ENCODE measurements at regions not wholly inside any gene's neighbourhood (a gene's known extent, or its start where the extent isn't known, plus 50 kb on each side); places are given as distances from the start of the nearest gene placed in this dataset.
"Not testable (repeated sequence)": the region's sequence is repeated elsewhere in the genome, so short reads cannot be mapped to it uniquely, and the experiment has no call there.

DNA sequence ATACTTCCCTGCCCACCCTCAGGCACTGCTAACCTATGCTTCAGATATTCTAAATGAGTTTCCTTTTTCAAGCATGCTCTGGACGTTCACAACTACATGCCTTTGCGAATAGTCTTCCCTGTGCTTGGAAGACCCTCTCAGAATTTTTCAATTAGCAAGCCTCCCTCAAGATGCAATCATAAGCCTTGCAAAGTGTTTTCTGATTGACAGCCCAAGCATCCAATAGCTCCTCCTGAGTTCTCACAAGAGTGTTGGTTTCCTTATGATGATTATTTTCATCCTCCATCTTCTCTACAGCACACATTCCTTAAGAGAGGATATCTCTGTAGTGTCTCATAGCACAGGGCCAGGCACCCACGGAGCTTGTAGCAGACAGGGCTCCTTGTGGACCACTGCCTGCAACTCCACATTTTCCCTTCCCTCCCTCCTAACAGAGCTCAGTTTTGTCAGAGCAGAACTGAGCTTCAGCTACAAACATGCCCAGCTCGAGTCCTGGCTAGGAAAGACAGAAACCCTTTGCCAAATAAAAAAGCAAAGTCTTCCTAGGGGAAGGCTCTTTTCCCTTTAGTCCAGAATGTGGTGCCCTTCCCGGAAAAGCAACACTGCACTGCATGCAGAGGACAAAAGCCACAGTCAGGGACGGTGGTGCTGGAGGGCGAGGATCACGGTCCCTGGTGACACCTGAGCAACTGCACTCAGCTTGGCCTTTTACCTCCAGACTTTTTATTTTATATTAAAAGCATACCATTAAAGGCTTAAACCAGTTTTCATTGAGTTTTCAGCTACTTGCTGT, 819.8 kb upstream of the ID2 start:
- in situ Hi-C loops (cut with MboI; ENCODE audit: low sequenced_read_pairs): no loop called here

DNA sequence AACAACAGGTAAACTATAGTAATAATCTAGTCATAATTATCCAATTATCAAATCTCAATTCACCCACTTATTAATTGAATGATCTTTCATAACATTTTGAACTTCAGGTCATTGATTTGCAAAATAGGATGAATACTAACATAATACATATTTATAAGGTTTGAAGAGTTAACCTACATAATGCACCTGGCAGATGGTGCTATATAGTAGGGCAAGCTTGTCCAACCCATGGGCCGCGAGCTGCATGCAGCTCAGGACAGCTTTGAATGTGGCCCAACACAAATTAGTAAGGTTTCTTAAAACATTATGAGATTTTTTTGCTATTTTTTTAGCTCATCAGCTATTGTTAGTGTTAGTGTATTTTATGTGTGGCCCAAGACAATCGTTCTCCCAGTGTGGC, 815.8 kb upstream of the ID2 start:
- in situ Hi-C loops (cut with MboI; ENCODE audit: low sequenced_read_pairs): no loop called here

DNA sequence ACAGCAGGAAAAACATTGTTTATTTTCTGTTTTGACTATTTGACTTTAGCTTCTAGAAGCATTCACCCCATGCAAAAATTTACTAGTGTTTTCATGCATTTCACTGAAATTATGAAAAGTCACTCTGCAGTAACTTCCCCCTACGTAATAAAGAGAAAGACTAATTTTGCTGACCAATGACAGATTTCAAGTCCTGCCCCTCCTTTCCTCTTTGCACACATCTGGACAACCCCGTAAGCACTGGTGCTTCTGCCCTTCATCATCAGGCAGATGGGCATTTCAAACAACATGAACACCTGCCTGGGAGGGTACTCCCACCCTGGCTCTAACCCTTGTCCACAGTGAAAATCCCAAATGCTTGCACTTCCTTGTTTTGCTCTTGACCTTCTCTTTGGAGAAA, 815.0 kb upstream of the ID2 start:
- in situ Hi-C loops (cut with MboI; ENCODE audit: low sequenced_read_pairs): no loop called here

DNA sequence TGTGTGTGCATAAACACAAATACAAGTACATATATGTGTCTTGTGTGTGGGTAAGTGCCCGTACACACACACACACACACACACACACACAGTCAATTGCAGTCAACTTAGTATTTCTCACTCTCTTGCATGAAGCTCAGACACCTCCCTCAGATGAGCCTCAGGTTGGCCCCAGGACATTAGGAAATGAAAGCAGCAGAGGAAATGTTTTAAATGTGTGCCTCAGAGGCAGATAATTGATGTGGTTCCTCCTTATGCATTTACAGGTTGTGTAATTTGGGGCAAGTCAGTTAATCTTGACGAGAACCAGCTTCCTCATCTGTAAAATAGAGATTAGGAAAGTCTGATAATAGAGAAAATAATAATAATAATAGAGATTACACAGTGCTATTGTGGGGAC, 814.0 kb upstream of the ID2 start:
- in situ Hi-C loops (cut with MboI; ENCODE audit: low sequenced_read_pairs): no loop called here

DNA sequence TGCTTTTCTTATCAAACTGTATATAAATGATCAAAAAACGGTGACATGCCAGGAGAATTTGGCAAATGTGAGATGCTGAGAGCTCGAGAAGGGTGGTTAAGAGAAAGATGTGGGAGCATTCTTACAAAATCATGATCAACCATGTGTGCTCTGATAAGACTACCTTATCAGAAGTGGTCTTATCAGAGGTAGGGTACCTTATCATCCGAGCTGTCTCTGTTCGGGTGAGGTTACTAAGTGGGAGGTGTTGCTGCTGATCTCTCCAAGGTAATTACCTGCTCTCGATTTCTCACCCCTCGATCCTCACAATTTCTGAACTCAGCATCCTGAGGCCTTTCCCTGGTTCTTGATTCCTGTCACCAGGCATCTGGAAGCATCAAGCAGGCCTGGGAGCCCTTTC, 813.0 kb upstream of the ID2 start:
- in situ Hi-C loops (cut with MboI; ENCODE audit: low sequenced_read_pairs): no loop called here

DNA sequence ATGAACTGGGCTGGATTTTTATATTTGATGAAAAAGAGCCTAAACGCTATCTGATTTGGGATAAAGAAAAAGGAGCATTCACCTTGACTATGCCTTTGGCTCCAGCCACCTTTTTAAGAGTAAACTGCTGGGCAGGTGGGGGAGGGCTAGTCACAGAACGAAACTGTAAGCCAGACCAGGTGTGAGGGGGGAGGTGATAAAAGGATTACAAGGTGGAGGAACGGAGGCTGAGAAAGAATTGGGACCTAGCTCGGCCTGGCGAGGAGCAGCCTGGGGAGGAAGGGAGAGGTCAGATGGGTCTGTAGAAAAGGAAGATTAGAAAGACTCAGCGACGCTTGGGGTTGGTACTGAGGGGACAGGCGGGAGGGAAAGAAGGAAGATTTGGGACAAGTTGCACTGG, 805.4 kb upstream of the ID2 start:
- in situ Hi-C loops (cut with MboI; ENCODE audit: low sequenced_read_pairs): not testable (repeated sequence)

DNA sequence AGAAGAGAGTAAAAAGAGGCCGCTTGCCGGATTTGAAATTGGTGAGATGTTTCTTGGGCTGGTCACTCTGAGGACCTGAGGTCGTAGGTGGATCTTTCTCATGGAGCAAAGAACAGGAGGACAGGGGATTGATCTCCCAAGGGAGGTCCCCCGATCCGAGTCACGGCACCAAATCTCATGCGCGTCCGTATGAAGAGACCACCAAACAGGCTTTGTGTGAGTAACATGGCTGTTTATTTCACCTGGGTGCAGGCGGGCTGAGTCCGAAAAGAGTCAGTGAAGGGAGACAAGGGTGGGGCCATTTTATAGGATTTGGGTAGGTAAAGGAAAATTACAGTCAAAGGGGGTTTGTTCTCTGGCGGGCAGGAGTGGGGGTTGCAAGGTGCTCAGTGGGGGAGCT, 803.6 kb upstream of the ID2 start:
- in situ Hi-C loops (cut with MboI; ENCODE audit: low sequenced_read_pairs): not testable (repeated sequence)

DNA sequence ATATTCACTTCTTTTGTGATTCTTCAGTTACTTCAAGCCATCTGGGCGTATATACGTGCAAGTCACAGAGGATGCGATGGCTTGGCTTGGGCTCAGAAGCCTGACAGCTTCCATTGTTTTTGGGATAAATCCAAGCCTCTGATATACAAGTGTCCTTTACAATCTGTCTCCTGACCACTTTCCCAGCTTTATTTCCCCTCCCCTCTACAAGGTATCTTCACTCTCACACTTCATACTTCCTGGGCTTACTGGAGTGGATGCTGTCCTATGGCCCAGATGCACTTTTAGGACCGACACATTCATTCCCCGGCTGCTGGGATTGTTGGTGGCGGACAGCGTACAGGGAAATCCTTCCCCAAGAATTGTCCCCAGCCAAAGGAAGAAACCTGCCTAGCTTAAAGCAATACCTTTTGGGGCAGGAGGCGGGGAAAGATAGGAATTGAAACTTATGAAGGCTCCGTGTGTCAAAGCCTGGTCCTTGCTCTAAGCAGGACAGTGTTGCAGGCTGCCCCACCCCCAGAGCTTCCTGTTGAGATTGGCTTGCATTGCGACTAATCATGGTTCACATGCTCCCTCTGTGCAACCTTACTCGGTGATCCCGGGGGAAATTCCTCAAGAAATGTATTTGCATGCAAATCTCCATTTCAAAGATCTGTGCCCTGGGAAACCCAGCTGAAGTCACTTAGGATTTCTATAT, 802.9 kb upstream of the ID2 start:
- in situ Hi-C loops (cut with MboI; ENCODE audit: low sequenced_read_pairs): no loop called here

DNA sequence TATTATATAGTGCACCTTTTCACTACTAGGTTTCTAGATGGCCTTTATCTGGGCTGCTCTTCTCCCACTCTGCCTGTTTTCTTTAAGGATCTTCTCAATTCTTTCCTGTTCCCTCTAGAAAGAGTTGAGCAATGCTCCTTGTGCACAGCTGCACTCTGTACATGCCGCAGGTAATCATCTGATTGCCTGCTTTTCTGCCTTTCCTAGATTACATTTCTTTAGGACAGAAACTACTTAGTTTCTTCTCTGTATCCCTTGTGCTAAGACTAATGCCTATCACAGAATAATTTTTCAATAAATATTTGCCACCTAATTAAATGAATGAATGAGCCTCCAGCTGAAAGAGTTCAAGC, 802.4 kb upstream of the ID2 start:
- in situ Hi-C loops (cut with MboI; ENCODE audit: low sequenced_read_pairs): no loop called here

DNA sequence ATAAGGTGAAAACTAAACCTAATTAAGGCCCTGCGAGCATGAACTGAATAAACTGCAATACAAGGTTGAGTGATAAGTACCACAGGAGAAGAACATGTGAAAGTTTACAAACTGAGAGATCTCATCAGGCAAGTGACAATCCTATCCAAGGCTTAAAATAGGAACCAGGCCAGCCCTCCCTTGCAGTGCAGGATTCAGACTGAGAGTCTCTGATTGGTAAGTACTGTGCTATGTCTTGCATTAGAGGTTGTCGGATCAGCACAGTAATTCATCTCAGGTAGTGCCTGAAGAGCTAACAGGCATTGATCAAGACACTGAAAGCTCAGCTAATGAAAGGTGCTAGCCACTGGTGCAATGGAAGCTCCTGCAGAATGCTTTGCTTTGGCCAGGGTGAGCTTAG, 801.7 kb upstream of the ID2 start:
- in situ Hi-C loops (cut with MboI; ENCODE audit: low sequenced_read_pairs): no loop called here

DNA sequence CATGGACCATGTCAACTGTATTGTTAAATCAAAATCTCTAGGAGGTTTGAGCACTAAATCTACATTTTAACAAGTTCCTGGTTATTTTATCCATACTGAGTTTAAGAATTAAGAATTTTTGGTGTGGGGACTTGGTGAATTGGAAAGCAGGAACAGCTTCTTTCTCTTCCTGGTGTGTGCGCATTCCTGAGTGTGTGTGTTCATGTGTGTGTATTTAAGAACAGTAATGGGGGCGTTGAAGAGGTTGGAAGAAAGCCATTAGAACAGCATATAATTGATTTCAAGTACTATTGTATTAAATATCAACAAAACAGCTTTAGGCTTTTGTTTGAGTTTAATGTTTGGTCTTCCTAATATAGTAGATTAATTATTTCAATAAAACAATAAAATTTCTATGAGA, 801.3 kb upstream of the ID2 start:
- in situ Hi-C loops (cut with MboI; ENCODE audit: low sequenced_read_pairs): no loop called here

DNA sequence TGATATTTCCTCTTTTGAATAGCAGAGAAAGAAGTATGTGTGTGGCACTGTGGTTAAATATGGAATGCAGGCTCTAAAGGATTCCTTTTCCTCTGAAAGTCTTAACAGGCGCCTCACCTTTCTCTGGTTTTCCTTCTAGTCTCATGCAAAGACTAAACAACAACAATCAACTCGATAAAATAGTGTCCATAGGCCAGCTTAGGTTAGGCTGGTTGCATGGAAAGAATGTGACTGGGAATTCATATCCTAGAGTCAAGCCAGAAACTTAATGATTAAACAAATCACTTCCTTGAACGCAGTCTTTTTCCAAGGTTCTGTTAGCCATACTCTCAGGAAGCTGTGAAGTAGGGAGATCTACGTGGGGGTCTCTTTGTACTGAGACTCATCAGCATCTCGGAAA, 800.8 kb upstream of the ID2 start:
- in situ Hi-C loops (cut with MboI; ENCODE audit: low sequenced_read_pairs): no loop called here

DNA sequence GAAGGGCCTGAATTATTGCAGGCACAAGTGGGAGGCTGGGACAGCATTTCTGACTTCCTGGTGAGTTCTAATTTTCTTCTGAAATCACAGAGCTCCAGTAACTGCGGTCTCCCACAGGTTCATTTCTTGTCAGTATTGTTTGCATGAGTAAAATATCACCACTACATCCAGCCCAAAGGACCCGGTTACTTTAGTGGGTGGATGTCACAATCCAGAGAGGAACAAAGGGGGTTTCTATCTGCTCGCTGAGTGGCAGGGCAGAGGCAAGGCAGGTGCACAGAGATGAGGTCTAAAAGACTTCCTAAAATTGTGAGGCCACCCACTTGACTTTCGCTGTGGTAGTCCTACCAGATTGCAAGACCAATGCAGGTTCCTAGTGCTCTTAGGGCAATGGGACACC, 800.4 kb upstream of the ID2 start:
- in situ Hi-C loops (cut with MboI; ENCODE audit: low sequenced_read_pairs): no loop called here

DNA sequence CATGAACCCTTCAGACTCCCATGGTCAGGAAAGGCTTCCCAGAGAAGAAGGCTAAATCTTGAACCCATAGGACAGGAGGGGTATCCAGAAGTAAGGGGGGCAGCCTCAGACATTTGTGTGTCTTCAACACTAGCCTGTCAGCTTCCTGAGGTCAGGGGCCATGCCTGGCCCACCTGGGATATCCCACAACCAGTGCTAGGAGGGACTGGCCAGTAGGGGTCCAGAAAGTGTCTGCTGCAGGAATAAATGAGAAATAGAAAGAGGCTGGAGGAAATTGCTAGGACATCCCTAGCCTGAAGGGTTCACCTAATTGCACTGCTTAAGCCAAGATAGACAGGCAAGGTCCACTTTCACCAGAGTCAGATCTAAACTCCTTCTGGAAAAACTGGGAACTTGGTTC, 799.6 kb upstream of the ID2 start:
- in situ Hi-C loops (cut with MboI; ENCODE audit: low sequenced_read_pairs): no loop called here

DNA sequence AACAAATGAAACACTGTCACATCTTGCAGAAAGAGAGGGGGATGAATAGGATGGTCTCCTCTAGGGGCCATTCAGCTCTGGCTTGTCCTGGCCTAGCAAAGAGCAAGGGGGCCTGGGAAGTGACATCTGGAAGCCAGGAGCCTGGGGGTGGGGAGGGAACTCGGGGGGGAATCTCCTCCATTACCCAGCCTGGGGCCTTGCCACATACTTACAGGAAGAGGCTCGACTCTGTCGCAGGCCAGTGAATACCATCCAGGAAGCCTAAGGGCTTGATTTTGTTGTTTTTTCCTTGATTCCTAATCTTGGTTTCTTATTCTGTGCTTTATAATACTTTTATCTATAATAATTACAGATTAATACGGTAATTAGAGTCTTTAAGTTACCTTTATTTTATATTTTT, 797.5 kb upstream of the ID2 start:
- in situ Hi-C loops (cut with MboI; ENCODE audit: low sequenced_read_pairs): no loop called here

DNA sequence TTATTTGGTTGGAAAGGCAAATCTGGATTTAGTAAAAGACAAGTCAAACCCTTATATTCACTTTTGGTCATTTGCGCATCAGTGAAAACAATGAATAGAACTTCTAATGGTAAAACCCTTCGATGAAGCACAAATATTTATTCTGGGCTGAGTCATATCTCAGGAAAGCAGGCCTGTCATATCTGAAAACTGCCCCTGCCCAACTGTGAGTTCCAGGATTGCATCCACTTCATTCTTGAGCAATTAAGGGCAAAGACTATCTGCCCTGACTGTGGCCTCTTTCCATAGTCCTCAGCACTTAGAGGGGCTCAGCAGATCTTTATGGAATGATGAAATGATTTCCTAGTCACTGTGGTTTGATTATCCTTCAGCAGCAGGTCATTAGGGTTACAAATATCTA, 795.2 kb upstream of the ID2 start:
- in situ Hi-C loops (cut with MboI; ENCODE audit: low sequenced_read_pairs): no loop called here

DNA sequence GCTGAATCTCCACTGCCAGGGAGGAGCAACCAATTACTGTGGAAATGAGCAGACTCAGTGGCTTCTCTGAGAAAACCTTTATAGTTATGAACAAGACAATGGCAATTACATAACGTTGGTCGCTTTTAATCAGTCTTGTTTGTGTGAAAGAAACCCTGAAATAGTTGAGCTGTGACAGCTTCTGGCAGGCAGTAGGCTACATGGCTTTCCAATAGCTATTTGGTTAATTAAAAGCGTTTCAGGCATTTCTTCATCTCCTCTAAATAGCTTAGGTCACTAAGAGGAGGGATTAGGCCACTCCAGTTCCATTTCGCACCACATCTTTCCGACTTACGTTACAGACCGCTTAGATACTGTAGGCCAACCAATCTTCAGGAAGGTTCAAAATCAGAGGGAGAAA, 794.4 kb upstream of the ID2 start:
- in situ Hi-C loops (cut with MboI; ENCODE audit: low sequenced_read_pairs): no loop called here

DNA sequence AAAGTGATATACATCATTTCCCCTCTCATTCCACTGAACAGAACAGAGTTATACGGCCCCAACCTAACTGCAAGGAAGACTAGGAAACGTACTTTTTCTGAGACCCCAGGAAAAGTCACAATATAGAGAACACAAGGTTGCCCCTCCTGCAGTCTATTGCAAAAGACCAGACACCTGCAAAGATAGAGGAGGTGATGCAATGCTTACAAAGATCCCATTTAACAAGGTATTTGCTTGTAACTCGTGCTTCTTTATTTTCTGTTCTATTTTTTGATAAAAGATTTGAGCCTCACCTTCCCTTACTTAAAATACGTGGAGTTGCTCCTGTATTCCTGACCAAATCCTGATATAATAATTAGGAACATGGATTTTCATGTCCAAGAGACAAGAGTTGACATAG, 793.0 kb upstream of the ID2 start:
- in situ Hi-C loops (cut with MboI; ENCODE audit: low sequenced_read_pairs): no loop called here

DNA sequence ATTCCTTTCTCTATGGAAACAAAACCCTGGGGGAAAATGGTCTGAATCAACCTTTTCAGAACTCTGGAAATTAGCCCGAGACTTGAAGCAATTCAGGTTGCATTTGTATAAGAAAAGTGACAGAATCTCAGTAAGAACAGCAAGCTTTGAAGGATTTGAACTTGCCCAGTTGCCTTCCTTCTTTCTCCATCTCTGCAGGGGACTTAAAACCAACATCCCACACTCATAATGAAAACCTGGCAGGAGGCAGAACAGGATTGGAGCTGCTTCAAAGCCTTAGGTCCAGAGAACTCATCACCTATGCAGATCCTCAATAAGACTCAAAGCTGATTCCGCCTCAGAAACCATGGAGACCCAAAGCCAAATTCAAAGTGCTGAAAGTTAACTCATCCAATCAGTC, 790.5 kb upstream of the ID2 start:
- in situ Hi-C loops (cut with MboI; ENCODE audit: low sequenced_read_pairs): no loop called here

DNA sequence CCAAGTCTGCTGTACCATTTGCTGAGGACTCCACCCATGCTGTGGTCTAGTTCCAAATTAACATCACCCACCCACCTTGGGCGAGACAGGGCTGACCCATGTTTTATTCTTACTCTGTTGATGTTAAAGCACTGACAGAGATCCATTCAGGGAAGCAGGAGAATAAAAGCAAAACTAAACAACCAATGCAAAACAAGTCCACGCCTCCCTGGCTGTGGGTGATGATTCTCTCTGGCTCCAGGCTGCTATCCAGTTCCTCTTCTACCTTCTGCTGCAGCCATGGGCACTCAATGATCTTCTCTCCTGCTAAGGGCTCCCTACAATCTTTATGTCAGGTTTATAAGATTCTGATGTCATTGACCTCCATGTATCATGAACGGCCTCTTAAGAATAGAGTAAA, 786.6 kb upstream of the ID2 start:
- in situ Hi-C loops (cut with MboI; ENCODE audit: low sequenced_read_pairs): no loop called here

DNA sequence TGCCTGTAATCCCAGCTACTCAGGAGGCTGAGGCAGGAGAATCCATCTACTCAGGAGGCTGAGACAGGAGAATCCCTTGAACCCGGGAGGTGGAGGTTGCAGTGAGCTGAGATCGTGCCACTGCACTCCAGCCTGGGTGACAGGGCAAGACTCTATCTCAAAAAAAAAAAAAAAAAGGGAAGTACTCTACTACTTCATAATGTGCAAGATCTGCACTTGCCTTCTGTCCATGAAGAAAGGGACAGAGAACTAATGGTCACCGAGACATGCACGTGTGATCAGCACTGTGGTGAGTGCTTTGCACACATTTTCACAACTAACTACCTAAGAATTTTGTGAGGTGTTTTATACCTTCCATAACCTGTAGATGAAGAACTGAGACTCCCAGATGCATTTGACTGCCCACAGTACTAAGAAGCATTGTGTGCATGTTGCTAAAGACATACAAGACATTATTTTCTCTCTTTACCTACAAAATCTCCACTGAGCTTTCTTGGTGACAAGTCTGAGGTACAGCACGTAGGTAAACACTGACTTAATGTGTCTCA, 784.8 kb upstream of the ID2 start:
- in situ Hi-C loops (cut with MboI; ENCODE audit: low sequenced_read_pairs): no loop called here

DNA sequence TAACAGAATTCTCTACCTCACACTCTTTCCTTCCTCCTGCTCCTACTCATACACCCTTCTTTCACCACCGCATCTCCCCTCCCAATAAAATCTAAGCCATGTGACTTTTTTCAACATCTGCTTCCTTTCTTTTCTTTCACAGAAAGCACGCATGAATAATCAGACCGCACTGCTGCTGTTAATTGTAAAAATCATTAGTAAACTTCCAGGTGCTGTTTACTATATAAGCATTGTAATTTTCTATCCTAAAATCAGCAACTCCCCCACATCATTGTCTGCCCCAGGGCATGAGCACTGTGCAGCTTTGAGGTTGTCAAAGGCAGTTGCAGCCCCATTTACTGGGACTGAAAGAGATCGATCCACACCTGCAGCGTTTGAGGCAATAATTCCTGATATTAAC, 782.6 kb upstream of the ID2 start:
- in situ Hi-C loops (cut with MboI; ENCODE audit: low sequenced_read_pairs): no loop called here

DNA sequence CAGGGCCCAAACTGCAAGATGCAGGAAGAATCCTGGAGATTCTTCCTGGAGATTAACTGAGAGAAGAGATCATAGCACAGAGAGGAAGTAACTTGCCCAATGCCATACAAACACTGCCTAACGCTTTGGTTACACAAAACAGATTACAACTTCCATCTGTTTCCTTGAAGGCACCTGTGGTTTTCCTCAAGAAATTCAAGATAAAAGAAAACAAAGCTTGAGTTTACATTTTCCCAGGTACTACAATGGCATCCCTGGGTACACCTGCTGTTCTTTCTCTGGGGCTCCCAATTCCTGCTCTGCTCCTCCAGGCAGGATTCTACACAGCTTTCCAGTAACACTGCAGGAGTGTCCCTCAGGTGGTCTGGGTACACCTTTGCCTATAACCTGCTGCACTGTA, 781.9 kb upstream of the ID2 start:
- in situ Hi-C loops (cut with MboI; ENCODE audit: low sequenced_read_pairs): no loop called here
